ENCODE measurements at regions not wholly inside any gene's neighbourhood (a gene's known extent, or its start where the extent isn't known, plus 50 kb on each side); places are given as distances from the start of the nearest gene placed in this dataset.

- H3K27ac ChIP-seq, result no peak overlapping the region
- no peak for TF ChIP-seq CTCF (conservative IDR thresholded peaks at IDR 0.05)
Measured at GRCh38 chr4:165725352-165725751, 147.7 kb upstream of the TLL1 start.

GRCh38 chr4:165726831-165727230 lies 146.2 kb upstream of the TLL1 start:
- no peak for TF ChIP-seq CTCF (conservative IDR thresholded peaks at IDR 0.05)
- H3K27ac ChIP-seq, result no peak overlapping the region

GRCh38 chr4:165737309-165737972 lies 135.6 kb upstream of the TLL1 start:
- no peak overlapping the region for H3K27ac ChIP-seq
- no peak for TF ChIP-seq CTCF (conservative IDR thresholded peaks at IDR 0.05)

- H3K27ac ChIP-seq, result no peak overlapping the region
- TF ChIP-seq CTCF (conservative IDR thresholded peaks at IDR 0.05), result no peak
Measured at GRCh38 chr4:165738571-165738970, 134.5 kb upstream of the TLL1 start.

GRCh38 chr4:165740911-165741310 lies 132.1 kb upstream of the TLL1 start:
- no peak overlapping the region for H3K27ac ChIP-seq
- no peak for TF ChIP-seq CTCF (conservative IDR thresholded peaks at IDR 0.05)

GRCh38 chr4:165743422-165743821 lies 129.6 kb upstream of the TLL1 start:
- H3K27ac ChIP-seq, result no peak overlapping the region
- TF ChIP-seq CTCF (conservative IDR thresholded peaks at IDR 0.05), result no peak

GRCh38 chr4:165744370-165744769 lies 128.7 kb upstream of the TLL1 start:
- no peak overlapping the region for H3K27ac ChIP-seq
- no peak for TF ChIP-seq CTCF (conservative IDR thresholded peaks at IDR 0.05)
